Gastroesophageal sphincter (tissue), 4 donors: ENCODE measurements at regions not wholly inside any gene's neighbourhood (a gene's known extent, or its start where the extent isn't known, plus 50 kb on each side); places are given as distances from the start of the nearest gene placed in this dataset.

Experiments
- ATAC-seq: fragments of 150-250 bp; one replicate; pipeline ENCODE4 v1.9.1; 2016; ENCODE audit warnings: mild to moderate bottlenecking, moderate library complexity
- H3K27ac ChIP-seq, 4 donors: fragments of 200-600 bp; sonication (generic) in 3 of 4; 1 replicate in 3 of 4; 2 replicates in 1 of 4; pipeline ENCODE4 v1.5.1; 2016 to 2019
- H3K27me3 ChIP-seq: fragments of 200-600 bp; sonication (generic); one replicate; pipeline ENCODE4 v1.5.1; 2019
- H3K36me3 ChIP-seq, 2 donors: fragments of 200-600 bp; sonication (generic); one replicate each; pipeline ENCODE4 v1.5.1; 2019; ENCODE audit warnings: control low read depth in 1 of 2
- H3K4me1 ChIP-seq, 3 donors: fragments of 200-600 bp; sonication (generic); 1 replicate in 2 of 3; 2 replicates in 1 of 3; pipeline ENCODE4 v1.5.1; 2016 to 2019; ENCODE audit warnings: control low read depth in 2 of 3
- H3K4me3 ChIP-seq, 2 donors: fragments of 200-600 bp; sonication (generic); one replicate each; pipeline ENCODE4 v1.5.1; 2019; ENCODE audit warnings: mild to moderate bottlenecking in 1 of 2, moderate library complexity in 1 of 2
- H3K9me3 ChIP-seq, 3 donors: fragments of 200-600 bp; sonication (generic); one replicate each; pipeline ENCODE4 v1.5.1; 2017 to 2019; ENCODE audit warnings: control low read depth in 2 of 3
- CTCF ChIP-seq, 4 experiments: fragments of 200-600 bp in 2 of 4; fragments of 450-650 bp in 2 of 4; sonication (generic) in 1 of 4; IDR thresholded peaks; one replicate each; pipeline ENCODE4 v1.5.1; 2017 to 2019; ENCODE audit warnings: antibody characterized with exemption in 4 of 4, mild to moderate bottlenecking in 2 of 4, moderate library complexity in 2 of 4
- EP300 ChIP-seq: sonication (generic); formaldehyde crosslinking; IDR thresholded peaks from one replicate; pipeline ENCODE4 v1.6.1; 2017; ENCODE audit warnings: antibody characterized with exemption, mild to moderate bottlenecking
- POLR2A ChIP-seq, 2 donors: fragments of 450-650 bp; IDR thresholded peaks; one replicate each; pipeline ENCODE4 v1.6.1; 2017; ENCODE audit warnings: antibody characterized with exemption in 2 of 2, mild to moderate bottlenecking in 2 of 2, moderate library complexity in 1 of 2
- POLR2AphosphoS5 ChIP-seq: sonication (generic); formaldehyde crosslinking; IDR thresholded peaks from one replicate; pipeline ENCODE4 v1.6.1; 2017; ENCODE audit warnings: antibody characterized with exemption
- WGBS, 2 donors: methylation state at CpG; one replicate each; pipeline ENCODE4 v1.1.5; 2018; ENCODE audit warnings: low coverage in 1 of 2; 5-methylcytosine and 5-hydroxymethylcytosine counted together

GRCh38 chr2:221085936-221086335, 486.2 kb downstream of the EPHA4 start:
- no peak for TF ChIP-seq POLR2A (IDR thresholded peaks at IDR 0.05)
- no peak for TF ChIP-seq EP300
- no peak for TF ChIP-seq POLR2AphosphoS5
- no peak for TF ChIP-seq CTCF (IDR thresholded peaks at IDR 0.05)
- Histone ChIP-seq H3K9me3 (no peaks in the 10 kb centered on the region), H3K36me3 (no peaks in the 10 kb centered on the region), H3K27ac (no peak overlapping the region), H3K4me1 (no peaks in the 10 kb centered on the region), H3K4me3 (no peak overlapping the region), H3K27me3 (no peaks in the 10 kb centered on the region)
- ATAC-seq = no peak
- WGBS, 2 donors = 100% methylated on average over 1 of the region's 1 CpG; no CpG with 5 or more reads in 1 of the 2 donors

GRCh38 chr2:221087779-221088178, 484.3 kb downstream of the EPHA4 start:
- WGBS, 2 donors = 91 to 92% methylated on average over 7 of the region's 7 CpGs
- no peak for ATAC-seq

GRCh38 chr2:221088506-221088905, 483.6 kb downstream of the EPHA4 start:
- H3K27ac ChIP-seq = no peak overlapping the region
- no peaks in the 10 kb centered on the region for H3K36me3 ChIP-seq
- 74 to 80% methylated on average over 1 to 2 of the region's 2 CpGs for WGBS, 2 donors
- ATAC-seq = no peak
- H3K4me1 ChIP-seq = no peaks in the 10 kb centered on the region
- no peaks in the 10 kb centered on the region for H3K9me3 ChIP-seq
- no peaks in the 10 kb centered on the region for H3K27me3 ChIP-seq
- no peak for TF ChIP-seq POLR2A (IDR thresholded peaks at IDR 0.05)
- no peak for TF ChIP-seq CTCF (IDR thresholded peaks at IDR 0.05)
- TF ChIP-seq EP300 = no peak
- TF ChIP-seq POLR2AphosphoS5 = no peak
- H3K4me3 ChIP-seq = no peak overlapping the region

More at GRCh38 chr2:221087779-221088178, 484.3 kb downstream of the EPHA4 start:
- no peak overlapping the region for H3K4me3 ChIP-seq
- H3K4me1 ChIP-seq = no peaks in the 10 kb centered on the region
- H3K27ac ChIP-seq = no peak overlapping the region
- no peaks in the 10 kb centered on the region for H3K9me3 ChIP-seq
- H3K36me3 ChIP-seq = no peaks in the 10 kb centered on the region
- TF ChIP-seq POLR2AphosphoS5 (no peak), POLR2A (IDR thresholded peaks at IDR 0.05) (no peak), CTCF (IDR thresholded peaks at IDR 0.05) (no peak), EP300 (no peak)
- H3K27me3 ChIP-seq = no peaks in the 10 kb centered on the region

- no peak for TF ChIP-seq CTCF (IDR thresholded peaks at IDR 0.05)
- TF ChIP-seq EP300 = no peak
- TF ChIP-seq POLR2AphosphoS5 = no peak
- no peak for TF ChIP-seq POLR2A (IDR thresholded peaks at IDR 0.05)
- no peaks in the 10 kb centered on the region for H3K27me3 ChIP-seq
Observed at GRCh38 chr2:221095356-221095755, 476.7 kb downstream of the EPHA4 start.

GRCh38 chr2:221096706-221097567, 475.2 kb downstream of the EPHA4 start:
- WGBS, 2 donors = 65 to 68% methylated on average over 8 to 10 of the region's 10 CpGs

More at GRCh38 chr2:221095356-221095755, 476.7 kb downstream of the EPHA4 start:
- no peak for ATAC-seq
- WGBS, 2 donors = 14 to 33% methylated on average over 1 of the region's 1 CpG
- H3K4me1 ChIP-seq = no peaks in the 10 kb centered on the region
- no peaks in the 10 kb centered on the region for H3K36me3 ChIP-seq
- no peak overlapping the region for H3K4me3 ChIP-seq
- no peak overlapping the region for H3K27ac ChIP-seq
- no peaks in the 10 kb centered on the region for H3K9me3 ChIP-seq

More at GRCh38 chr2:221096706-221097567, 475.2 kb downstream of the EPHA4 start:
- no peak overlapping the region for H3K4me3 ChIP-seq
- H3K27ac ChIP-seq = no peak overlapping the region
- no peak for ATAC-seq
- no peak for TF ChIP-seq CTCF (IDR thresholded peaks at IDR 0.05)
- no peaks in the 10 kb centered on the region for H3K27me3 ChIP-seq
- H3K36me3 ChIP-seq = no peaks in the 10 kb centered on the region
- no peaks in the 10 kb centered on the region for H3K9me3 ChIP-seq
- no peaks in the 10 kb centered on the region for H3K4me1 ChIP-seq
